GM04504 (cell line): ENCODE measurements at regions not wholly inside any gene's neighbourhood (a gene's known extent, or its start where the extent isn't known, plus 50 kb on each side); places are given as distances from the start of the nearest gene placed in this dataset.
"Not testable (repeated sequence)": the region's sequence is repeated elsewhere in the genome, so short reads cannot be mapped to it uniquely, and the experiment has no call there.

ENCODE experiments used
- DNase-seq: peaks from one replicate; pipeline ENCODE4 v3.0.0-alpha.2; 2012; ENCODE audit warnings: low read depth

- no peak for DNase-seq
Observed at GRCh38 chr10:108346066-108346465, 1181.6 kb upstream of the SORCS1 start.

GRCh38 chr10:108338146-108338545 lies 1173.6 kb upstream of the SORCS1 start:
- no peak for DNase-seq

- no peak for DNase-seq
Observed at GRCh38 chr10:108336836-108337235, 1172.3 kb upstream of the SORCS1 start.

- DNase-seq, result no peak
Observed at GRCh38 chr10:108327706-108328105, 1163.2 kb upstream of the SORCS1 start.

GRCh38 chr10:108323274-108323798 lies 1158.8 kb upstream of the SORCS1 start:
- DNase-seq, result no peak

- no peak for DNase-seq
Observed at GRCh38 chr10:108319434-108320222, 1155.1 kb upstream of the SORCS1 start.

GRCh38 chr10:108315636-108316035 lies 1151.1 kb upstream of the SORCS1 start:
- not testable (repeated sequence) for DNase-seq

GRCh38 chr10:108307925-108308312 lies 1143.4 kb upstream of the SORCS1 start:
- no peak for DNase-seq

GRCh38 chr10:108307250-108307924 lies 1142.9 kb upstream of the SORCS1 start:
- DNase-seq, result no peak

- no peak for DNase-seq
Observed at GRCh38 chr10:108303149-108303548, 1138.6 kb upstream of the SORCS1 start.

- no peak for DNase-seq
Observed at GRCh38 chr10:108301002-108301401, 1136.5 kb upstream of the SORCS1 start.

- DNase-seq, result no peak
Observed at GRCh38 chr10:108290823-108291222, 1126.3 kb upstream of the SORCS1 start.

- no peak for DNase-seq
Observed at GRCh38 chr10:108275895-108276685, 1111.6 kb upstream of the SORCS1 start.

- no peak for DNase-seq
Observed at GRCh38 chr10:108260383-108260906, 1095.9 kb upstream of the SORCS1 start.

- DNase-seq, result no peak
Observed at GRCh38 chr10:108254089-108254488, 1089.6 kb upstream of the SORCS1 start.

GRCh38 chr10:108252771-108253170 lies 1088.3 kb upstream of the SORCS1 start:
- DNase-seq, result no peak

- DNase-seq, result no peak
Observed at GRCh38 chr10:108250936-108251620, 1086.6 kb upstream of the SORCS1 start.

GRCh38 chr10:108249940-108250339 lies 1085.4 kb upstream of the SORCS1 start:
- DNase-seq, result no peak

GRCh38 chr10:108244443-108245228 lies 1080.1 kb upstream of the SORCS1 start:
- DNase-seq, result no peak

GRCh38 chr10:108241166-108241565 lies 1076.7 kb upstream of the SORCS1 start:
- DNase-seq, result no peak

GRCh38 chr10:108238261-108238660 lies 1073.8 kb upstream of the SORCS1 start:
- DNase-seq, result no peak
